Pancreas (tissue), 10 donors: ENCODE measurements at regions not wholly inside any gene's neighbourhood (a gene's known extent, or its start where the extent isn't known, plus 50 kb on each side); places are given as distances from the start of the nearest gene placed in this dataset.

Experiments
- ATAC-seq, 4 donors: fragments of 200-7000 bp; cut with Tn5 transposase; one replicate each; pipeline versions ENCODE4 v1.8.0 to v1.9.1; 2020; ENCODE audit warnings: mild to moderate bottlenecking in 4 of 4, moderate library complexity in 4 of 4
- DNase-seq, 6 donors: peaks; one replicate each; pipeline ENCODE4 v3.0.0-alpha.2; 2020
- FAIRE-seq: peaks from 2 replicates; lab custom pipeline; 2012; peaks lifted over from hg19 to GRCh38; lab: Jason Lieb, UNC
- H3K27ac ChIP-seq, 4 donors: fragments of 200-600 bp; sonication (generic); 1 replicate in 3 of 4; 2 replicates in 1 of 4; pipeline versions ENCODE4 v1.5.0 to v1.8.0; 2020
- H3K27me3 ChIP-seq, 4 donors: fragments of 200-600 bp; one replicate each; pipeline ENCODE4 v1.8.0; 2021
- H3K36me3 ChIP-seq, 3 donors: fragments of 200-600 bp; sonication (generic) in 1 of 3; one replicate each; pipeline versions ENCODE4 v1.5.0 to v1.8.0; 2020 to 2021
- H3K4me1 ChIP-seq, 3 donors: fragments of 200-600 bp; one replicate each; pipeline ENCODE4 v1.8.0; 2021
- H3K4me3 ChIP-seq, 4 donors: fragments of 200-600 bp; sonication (generic) in 2 of 4; one replicate each; pipeline versions ENCODE4 v1.5.0 to v1.8.0; 2020 to 2021
- H3K9me3 ChIP-seq, 4 donors: fragments of 200-600 bp; one replicate each; pipeline ENCODE4 v1.8.0; 2021
- CTCF ChIP-seq, 4 donors: fragments of 200-600 bp; sonication (generic) in 3 of 4; IDR thresholded peaks; one replicate each; pipeline versions ENCODE4 v1.5.0 to v1.8.0; 2021; ENCODE audit warnings: antibody characterized with exemption in 4 of 4
- WGBS, 2 donors: extraction: QIAGEN DNeasy Blood & Tissue Kit; methylation state at CpG; one replicate each; pipeline ENCODE4 v1.1.7; 2013; 5-methylcytosine and 5-hydroxymethylcytosine counted together
- intact Hi-C, 3 donors: fragments of 100-400 bp; cut with DNase I; formaldehyde crosslinking; loops; one replicate each; pipeline versions ENCODE4 v1.11.1 to v1.14.2; 2022
- donor health status: healthy with polysubstance abuse.
- donor health status: DM: no; HTN: no; CAD: no; lungs with moderate emphysema.
- donor health status: DM: no; HTN: no; CAD: no.
- donor health status: control.
- donor health status: control.
- donor health status: Bipolar disorder and iron deficiency.
- donor health status: DM: yes; HTN: yes; CAD: no.
- donor health status: DM: no; HTN: no; CAD: no.
- donor health status: DM: no; HTN: no; CAD: no.
- donor health status: DM: yes; HTN: yes; CAD: no.

GRCh38 chr2:62304429-62305417 lies 108.8 kb downstream of the B3GNT2 start:
- no peaks in the 10 kb centered on the region for H3K27me3 ChIP-seq
- peaks cover 0 to 23% (median 0%) of the 10 kb centered on the region in 3 donors for H3K4me1 ChIP-seq
- no peaks in the 10 kb centered on the region for H3K36me3 ChIP-seq
- 77% methylated on average over 13 of the region's 13 CpGs for WGBS, 2 donors
- no peak overlapping the region for H3K4me3 ChIP-seq
- H3K9me3 ChIP-seq: no peaks in the 10 kb centered on the region
- intact Hi-C loops: no loop called here
- TF ChIP-seq CTCF (IDR thresholded peaks at IDR 0.05): no peak
- DNase-seq (peak in 3 of 6 donors; percentile 21 to 32 (median 31)), FAIRE-seq (no peak), ATAC-seq (peak in 3 of 4 donors; percentile 59 to 71 (median 65))
- H3K27ac ChIP-seq: peak overlapping the region in 1 of 4 donors; percentile 33

GRCh38 chr2:62303788-62304187 lies 107.9 kb downstream of the B3GNT2 start:
- peaks cover 0 to 23% (median 0%) of the 10 kb centered on the region in 3 donors for H3K4me1 ChIP-seq
- no peak overlapping the region for H3K4me3 ChIP-seq
- ATAC-seq (no peak), FAIRE-seq (no peak), DNase-seq (no peak)
- no peak for TF ChIP-seq CTCF (IDR thresholded peaks at IDR 0.05)
- H3K27ac ChIP-seq: no peak overlapping the region
- H3K27me3 ChIP-seq: no peaks in the 10 kb centered on the region
- WGBS, 2 donors: 82 to 93% methylated on average over 3 of the region's 3 CpGs
- intact Hi-C loops: no loop called here
- H3K36me3 ChIP-seq: no peaks in the 10 kb centered on the region
- H3K9me3 ChIP-seq: no peaks in the 10 kb centered on the region

GRCh38 chr2:62302631-62303435 lies 106.9 kb downstream of the B3GNT2 start:
- no peak for FAIRE-seq
- peaks cover 0 to 23% (median 0%) of the 10 kb centered on the region in 3 donors for H3K4me1 ChIP-seq

GRCh38 chr2:62300925-62301324 lies 105.0 kb downstream of the B3GNT2 start:
- no peak for FAIRE-seq

More at GRCh38 chr2:62302631-62303435, 106.9 kb downstream of the B3GNT2 start:
- TF ChIP-seq CTCF (IDR thresholded peaks at IDR 0.05): no peak
- H3K9me3 ChIP-seq: no peaks in the 10 kb centered on the region
- no peaks in the 10 kb centered on the region for H3K36me3 ChIP-seq
- H3K27me3 ChIP-seq: no peaks in the 10 kb centered on the region
- 71 to 73% methylated on average over 6 of the region's 6 CpGs for WGBS, 2 donors
- intact Hi-C loops: no loop called here
- DNase-seq: no peak
- no peak overlapping the region for H3K4me3 ChIP-seq
- no peak for ATAC-seq
- no peak overlapping the region for H3K27ac ChIP-seq

More at GRCh38 chr2:62300925-62301324, 105.0 kb downstream of the B3GNT2 start:
- intact Hi-C loops: no loop called here
- DNase-seq (no peak), ATAC-seq (no peak)
- H3K4me1 ChIP-seq: peaks cover 0 to 14% (median 0%) of the 10 kb centered on the region in 3 donors
- H3K4me3 ChIP-seq: no peak overlapping the region
- H3K9me3 ChIP-seq: no peaks in the 10 kb centered on the region
- H3K36me3 ChIP-seq: no peaks in the 10 kb centered on the region
- H3K27ac ChIP-seq: no peak overlapping the region
- H3K27me3 ChIP-seq: no peaks in the 10 kb centered on the region
- WGBS, 2 donors: 80 to 86% methylated on average over 4 of the region's 4 CpGs
- no peak for TF ChIP-seq CTCF (IDR thresholded peaks at IDR 0.05)
